ENCODE measurements at regions not wholly inside any gene's neighbourhood (a gene's known extent, or its start where the extent isn't known, plus 50 kb on each side); places are given as distances from the start of the nearest gene placed in this dataset.

DNA sequence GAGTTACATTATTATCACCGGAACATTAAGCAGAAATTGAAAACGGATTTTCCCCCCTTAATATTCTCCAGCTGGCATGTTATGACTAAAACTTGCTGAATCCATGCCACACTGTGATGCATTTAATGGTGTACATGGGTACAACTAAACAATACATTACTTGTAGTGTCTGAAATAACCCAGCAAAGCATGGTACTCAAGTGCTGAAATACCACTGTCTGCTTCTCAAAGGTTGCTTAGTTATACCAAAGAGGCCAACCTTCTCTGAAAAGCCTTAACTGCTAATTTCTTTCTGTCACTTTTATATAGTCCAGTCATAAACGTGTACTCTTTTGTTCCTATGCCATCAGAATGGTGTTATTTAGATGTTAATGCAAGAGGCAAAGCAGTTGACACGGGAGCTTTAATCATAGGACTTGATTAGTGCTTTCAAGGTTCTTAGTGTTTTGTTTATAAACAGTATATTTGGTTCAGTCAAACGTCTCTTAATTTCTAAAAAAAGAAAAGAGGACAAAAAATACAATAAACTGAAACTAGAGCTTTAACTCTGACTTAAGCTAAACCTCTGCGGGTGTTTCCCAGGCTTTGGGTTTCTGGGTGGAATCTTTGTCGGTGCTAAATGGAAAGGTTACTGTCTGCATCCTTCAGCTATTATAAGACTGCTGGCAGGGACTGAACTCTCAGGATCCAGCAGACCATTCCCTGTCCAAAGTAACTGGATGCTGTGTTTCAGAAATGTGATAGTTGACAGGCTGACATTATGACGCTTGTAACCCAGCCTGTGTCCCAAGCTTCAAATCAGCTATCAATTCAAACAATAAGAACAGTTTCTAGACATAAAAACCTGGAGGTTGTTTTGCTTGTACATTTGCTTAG lies 202.6 kb downstream of the PPP1R3A start:
- no peak for DNase-seq (ENCODE audit: low read depth)

GRCh38 chr7:113715262-113715661 lies 203.5 kb downstream of the PPP1R3A start:
- no peak for DNase-seq (ENCODE audit: low read depth)

- DNase-seq (ENCODE audit: low read depth): peak; percentile 67
Observed at GRCh38 chr7:113710310-113711096, 208.3 kb downstream of the PPP1R3A start.

GRCh38 chr7:113705439-113705838 lies 213.4 kb downstream of the PPP1R3A start:
- DNase-seq (ENCODE audit: low read depth): no peak

- DNase-seq (ENCODE audit: low read depth): peak; percentile 37
Observed at GRCh38 chr7:113698556-113699220, 220.1 kb downstream of the PPP1R3A start.

DNA sequence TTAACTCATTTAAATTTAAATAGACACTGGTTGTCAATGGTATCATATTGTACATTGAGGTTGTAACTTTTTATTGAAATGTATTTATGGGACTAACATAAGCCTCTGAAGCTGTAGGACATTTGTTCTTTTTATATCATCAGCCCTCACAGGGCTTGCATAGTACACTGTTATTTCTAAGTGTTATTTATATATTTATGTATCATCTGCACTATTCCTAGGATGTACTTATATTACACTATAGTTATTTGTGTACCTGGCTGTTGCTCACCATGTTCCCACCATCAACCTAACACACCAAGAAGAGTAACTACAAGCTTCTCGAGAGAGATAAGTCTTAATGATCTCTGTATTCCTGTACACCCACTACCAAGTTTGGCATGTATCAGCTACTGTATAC lies 224.7 kb downstream of the PPP1R3A start:
- DNase-seq (ENCODE audit: low read depth): no peak

DNA sequence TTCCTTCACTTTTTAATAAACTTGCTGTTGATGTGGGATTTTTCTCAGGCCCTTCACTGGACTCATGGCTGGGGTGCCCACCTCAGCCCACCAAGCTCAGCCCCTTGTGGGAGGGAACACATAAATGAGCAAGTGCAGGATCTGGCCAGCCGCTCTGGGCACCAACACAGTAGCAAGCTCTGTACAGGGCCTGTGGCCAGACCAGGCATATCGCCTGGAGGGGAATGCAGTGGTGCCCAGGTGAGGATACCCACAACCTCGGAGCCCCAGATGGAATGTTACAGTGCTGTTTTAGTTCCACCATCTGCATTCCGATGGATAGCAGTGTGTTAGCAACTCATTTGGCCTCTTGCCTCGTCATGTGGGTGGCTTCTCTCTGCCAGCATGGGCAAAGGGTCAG lies 234.6 kb downstream of the PPP1R3A start:
- DNase-seq (ENCODE audit: low read depth): no peak

DNA sequence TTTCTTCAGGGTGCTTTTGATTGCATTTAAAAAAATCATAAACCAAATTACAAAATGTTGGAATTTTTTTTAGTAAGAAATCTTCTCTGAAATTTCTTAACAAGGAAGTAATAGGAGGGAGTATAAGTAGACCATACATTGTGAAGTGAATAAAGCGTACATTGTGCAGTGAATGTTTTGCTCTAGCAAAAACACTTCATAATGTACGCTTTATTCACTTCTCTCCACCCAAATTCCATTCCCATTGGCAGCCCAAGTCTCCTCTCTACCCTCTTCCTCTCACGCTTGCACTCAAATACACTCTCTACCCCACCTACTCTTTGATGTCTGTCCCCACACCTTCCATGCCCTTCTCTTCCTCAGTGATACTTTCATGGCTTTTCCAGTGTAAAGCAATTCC lies 241.0 kb downstream of the PPP1R3A start:
- DNase-seq (ENCODE audit: low read depth): no peak

- DNase-seq (ENCODE audit: low read depth): no peak
Observed at GRCh38 chr7:113664867-113665266, 253.9 kb downstream of the PPP1R3A start.

GRCh38 chr7:113659416-113659815 lies 259.4 kb downstream of the PPP1R3A start:
- DNase-seq (ENCODE audit: low read depth): no peak

DNA sequence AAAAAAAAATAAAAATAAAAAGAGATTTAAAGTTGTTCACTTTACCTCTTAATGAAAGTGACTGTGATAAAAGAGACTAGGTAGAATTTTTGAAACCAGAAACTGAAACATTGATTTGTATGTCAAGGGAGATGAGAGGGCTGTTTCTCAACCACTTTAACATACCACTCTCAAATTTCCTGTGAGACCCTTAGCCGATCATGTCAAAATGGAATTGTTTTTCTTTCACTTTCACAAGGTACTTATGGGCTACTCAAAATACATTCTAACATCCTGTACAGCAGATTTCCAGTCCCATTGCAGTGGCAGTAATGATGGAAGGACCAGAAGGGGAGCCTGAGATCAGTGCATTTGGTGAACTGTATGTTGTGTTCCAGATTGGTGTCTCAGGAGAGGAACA lies 261.2 kb downstream of the PPP1R3A start:
- no peak for DNase-seq (ENCODE audit: low read depth)

DNA sequence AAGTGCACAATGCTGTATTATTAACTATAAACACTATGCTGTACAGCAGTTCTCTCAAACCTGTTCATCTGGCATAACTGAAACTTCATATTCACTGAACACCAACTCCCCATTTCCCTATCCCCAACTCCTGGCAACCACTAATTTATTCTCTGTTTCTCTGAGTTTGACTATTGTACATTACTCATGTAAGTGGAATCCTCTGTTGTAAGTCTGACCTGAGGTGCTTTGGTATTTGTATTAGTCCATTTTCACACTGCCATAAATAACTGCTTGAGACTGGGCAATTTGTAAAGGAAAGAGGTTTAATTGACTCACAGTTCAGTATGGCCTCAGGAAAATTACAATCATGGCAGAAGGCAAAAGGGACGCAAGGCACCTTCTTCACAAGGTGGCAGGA lies 266.3 kb downstream of the PPP1R3A start:
- DNase-seq (ENCODE audit: low read depth): peak; percentile 42

- DNase-seq (ENCODE audit: low read depth): no peak
Observed at GRCh38 chr7:113649556-113649955, 269.3 kb downstream of the PPP1R3A start.

- DNase-seq (ENCODE audit: low read depth): no peak
Observed at GRCh38 chr7:113639221-113639620, 279.6 kb downstream of the PPP1R3A start.

DNA sequence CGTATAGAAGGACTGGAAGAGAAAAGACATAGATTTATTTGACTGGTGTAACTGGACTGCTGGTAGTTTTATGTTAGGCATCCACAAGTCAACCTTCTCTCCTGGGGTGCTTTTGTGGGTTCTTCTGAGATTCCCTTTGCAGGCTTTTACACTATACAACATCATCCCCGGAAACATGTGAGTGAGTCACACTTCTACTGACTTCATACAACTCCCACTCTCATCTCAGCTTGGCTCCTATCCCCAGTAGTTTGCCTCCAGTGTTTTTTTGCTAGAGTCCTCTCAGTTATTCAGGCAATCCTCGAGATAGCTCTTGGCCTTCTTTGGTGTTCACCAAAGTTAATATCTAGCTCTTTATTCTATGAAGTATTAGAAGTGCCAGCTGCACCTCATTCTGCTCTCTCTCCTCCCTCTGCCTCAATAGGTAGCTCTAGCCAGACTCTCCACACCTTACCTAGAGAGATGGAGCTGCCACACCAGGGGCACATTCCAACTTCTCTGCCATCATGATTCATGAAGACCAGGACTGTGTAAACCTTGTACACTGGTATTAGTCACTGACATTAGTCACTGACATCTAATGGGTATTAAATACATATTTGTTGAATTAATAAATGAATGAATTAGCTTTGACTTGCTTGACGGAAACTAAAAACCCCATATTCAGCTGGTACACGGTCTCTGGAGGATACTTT lies 281.9 kb downstream of the PPP1R3A start:
- DNase-seq (ENCODE audit: low read depth): peak; percentile 78

GRCh38 chr7:113635492-113635891 lies 283.3 kb downstream of the PPP1R3A start:
- DNase-seq (ENCODE audit: low read depth): no peak

GRCh38 chr7:113633073-113633472 lies 285.7 kb downstream of the PPP1R3A start:
- DNase-seq (ENCODE audit: low read depth): no peak

DNA sequence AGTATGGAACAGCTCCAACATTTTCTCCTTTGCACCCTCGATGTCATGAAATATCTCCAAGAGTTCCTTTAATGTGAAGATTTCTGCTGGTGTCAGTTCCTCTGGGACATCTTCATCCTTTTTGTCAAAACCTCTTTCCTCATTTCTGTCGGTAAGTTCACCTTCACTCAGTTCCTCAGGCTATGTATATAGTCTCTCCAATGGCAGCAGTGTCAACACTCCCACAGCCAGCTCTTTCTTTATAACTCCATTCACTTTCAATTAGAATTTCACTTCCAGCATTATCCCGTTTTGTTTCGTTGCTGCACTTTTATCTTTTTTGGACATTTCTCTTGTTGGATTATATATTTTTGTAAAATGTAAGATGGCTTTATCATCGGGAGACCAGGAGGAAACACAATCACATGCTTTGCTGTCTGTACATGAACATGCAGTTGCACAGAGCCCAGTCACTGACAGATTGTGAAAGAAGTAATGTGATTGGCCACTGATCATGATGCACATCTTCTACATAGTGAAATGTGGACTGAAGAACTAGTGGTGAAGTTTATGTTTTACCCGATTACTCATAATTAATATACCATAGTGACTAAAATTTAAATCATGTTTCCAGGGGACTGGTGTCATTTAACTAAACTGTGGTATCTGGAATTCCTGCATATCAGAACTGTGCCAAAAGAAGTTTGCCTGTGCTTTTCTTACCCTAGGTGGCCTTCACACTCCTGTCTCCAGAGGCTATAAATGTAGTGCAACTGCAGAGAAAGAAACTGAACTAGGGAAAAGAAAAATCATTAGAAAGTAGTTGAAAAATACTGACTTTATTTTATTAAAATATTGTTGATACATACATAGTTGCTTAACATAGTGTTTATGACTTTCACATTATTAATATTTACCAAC lies 289.6 kb downstream of the PPP1R3A start:
- DNase-seq (ENCODE audit: low read depth): peak; percentile 42

DNA sequence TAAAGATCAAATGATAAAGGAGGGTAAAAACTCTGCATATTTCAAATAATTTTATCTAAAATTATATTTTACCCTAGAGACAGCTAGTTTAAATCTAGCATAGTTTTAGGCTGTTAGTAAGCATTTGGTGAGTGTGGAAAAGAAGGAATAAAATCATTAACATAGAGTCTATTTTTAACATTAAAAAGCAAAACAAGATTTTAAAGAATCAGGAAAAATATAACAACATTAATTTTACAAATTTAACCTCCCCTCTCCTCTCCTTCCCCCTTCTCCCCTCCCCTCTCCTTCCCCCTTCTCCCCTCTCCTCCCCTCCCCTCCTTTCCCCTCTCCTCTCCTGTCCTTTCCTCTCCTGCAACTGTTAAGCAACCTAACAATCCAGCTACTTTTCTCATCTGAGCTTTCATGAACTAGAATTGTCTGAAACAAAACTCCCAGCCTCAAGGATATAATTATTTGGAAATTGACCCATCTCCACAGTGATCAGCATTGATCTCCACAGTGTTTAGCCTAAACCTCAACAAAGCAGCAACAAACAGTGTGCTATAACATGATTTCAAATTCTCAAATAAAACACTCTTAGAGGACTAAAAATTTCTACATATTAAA lies 293.2 kb downstream of the PPP1R3A start:
- DNase-seq (ENCODE audit: low read depth): no peak

DNA sequence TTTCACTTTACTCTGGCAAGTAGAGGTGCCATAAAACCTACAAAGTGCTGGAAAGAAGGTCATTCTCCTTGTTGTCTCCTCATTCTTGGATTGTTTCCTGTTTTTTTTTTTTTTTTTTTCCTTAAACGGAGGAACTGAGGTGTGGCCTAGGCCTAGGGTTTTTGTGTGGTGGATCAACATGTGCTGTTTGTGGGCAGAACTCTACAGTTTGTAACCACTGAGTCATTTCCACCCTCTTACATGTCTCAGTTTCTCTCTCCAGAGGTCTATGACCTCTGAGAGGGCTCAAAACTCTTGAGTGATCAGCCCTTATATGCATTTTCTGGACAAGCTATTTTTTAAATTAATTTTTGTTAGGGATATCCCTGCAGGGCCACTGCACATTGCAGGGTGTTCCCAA lies 296.0 kb downstream of the PPP1R3A start:
- DNase-seq (ENCODE audit: low read depth): peak; percentile 87
